Suprapubic skin (tissue), 4 donors: ENCODE measurements at regions not wholly inside any gene's neighbourhood (a gene's known extent, or its start where the extent isn't known, plus 50 kb on each side); places are given as distances from the start of the nearest gene placed in this dataset.

Experiments
- EP300 ChIP-seq: sonication (generic); formaldehyde crosslinking; IDR thresholded peaks from one replicate; pipeline ENCODE4 v1.6.1; 2017; ENCODE audit warnings: antibody characterized with exemption
- POLR2A ChIP-seq, 2 donors: fragments of 450-650 bp; IDR thresholded peaks; one replicate each; pipeline ENCODE4 v1.6.1; 2017; ENCODE audit warnings: antibody characterized with exemption in 2 of 2, mild to moderate bottlenecking in 2 of 2, moderate library complexity in 2 of 2
- POLR2AphosphoS5 ChIP-seq, 3 donors: sonication (generic); formaldehyde crosslinking; IDR thresholded peaks; one replicate each; pipeline ENCODE4 v1.6.1; 2017; ENCODE audit warnings: antibody characterized with exemption in 3 of 3
- TF ChIP-seq, protein P1 (sequence below), 2 donors: fragments of 200-600 bp in 1 of 2; fragments of 450-650 bp in 1 of 2; sonication (generic) in 1 of 2; IDR thresholded peaks; one replicate each; pipeline ENCODE4 v1.5.1; 2016 to 2019; ENCODE audit warnings: antibody characterized with exemption in 2 of 2, mild to moderate bottlenecking in 1 of 2, moderate library complexity in 1 of 2

DNA sequence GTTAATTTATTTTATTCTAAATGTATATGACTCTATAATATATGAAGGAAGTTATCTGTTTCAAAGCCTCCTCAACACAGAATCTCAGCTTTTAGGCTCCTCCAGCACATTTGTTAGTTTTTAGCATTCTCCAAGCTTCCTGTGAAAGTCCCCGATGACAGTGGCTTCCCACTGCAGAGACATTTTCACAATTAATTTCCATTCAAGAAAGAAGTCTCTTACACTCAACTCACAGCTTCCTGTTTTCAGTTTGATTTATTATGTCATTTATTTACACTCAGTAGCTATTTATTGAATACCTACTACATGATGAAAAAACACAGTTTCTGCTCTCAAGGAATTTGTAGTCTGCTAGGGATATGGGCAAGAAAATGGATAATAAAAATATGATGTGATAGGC lies 2228.2 kb upstream of the WWC1 start:
- TF ChIP-seq POLR2AphosphoS5 (IDR thresholded peaks at IDR 0.05) (no peak), POLR2A (IDR thresholded peaks at IDR 0.05) (no peak), EP300 (no peak)
- TF ChIP-seq, protein P1, sequence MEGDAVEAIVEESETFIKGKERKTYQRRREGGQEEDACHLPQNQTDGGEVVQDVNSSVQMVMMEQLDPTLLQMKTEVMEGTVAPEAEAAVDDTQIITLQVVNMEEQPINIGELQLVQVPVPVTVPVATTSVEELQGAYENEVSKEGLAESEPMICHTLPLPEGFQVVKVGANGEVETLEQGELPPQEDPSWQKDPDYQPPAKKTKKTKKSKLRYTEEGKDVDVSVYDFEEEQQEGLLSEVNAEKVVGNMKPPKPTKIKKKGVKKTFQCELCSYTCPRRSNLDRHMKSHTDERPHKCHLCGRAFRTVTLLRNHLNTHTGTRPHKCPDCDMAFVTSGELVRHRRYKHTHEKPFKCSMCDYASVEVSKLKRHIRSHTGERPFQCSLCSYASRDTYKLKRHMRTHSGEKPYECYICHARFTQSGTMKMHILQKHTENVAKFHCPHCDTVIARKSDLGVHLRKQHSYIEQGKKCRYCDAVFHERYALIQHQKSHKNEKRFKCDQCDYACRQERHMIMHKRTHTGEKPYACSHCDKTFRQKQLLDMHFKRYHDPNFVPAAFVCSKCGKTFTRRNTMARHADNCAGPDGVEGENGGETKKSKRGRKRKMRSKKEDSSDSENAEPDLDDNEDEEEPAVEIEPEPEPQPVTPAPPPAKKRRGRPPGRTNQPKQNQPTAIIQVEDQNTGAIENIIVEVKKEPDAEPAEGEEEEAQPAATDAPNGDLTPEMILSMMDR (IDR thresholded peaks at IDR 0.05), result no peak
